ENCODE measurements at regions not wholly inside any gene's neighbourhood (a gene's known extent, or its start where the extent isn't known, plus 50 kb on each side); places are given as distances from the start of the nearest gene placed in this dataset.

- DNase-seq (ENCODE audit: low read depth), result no peak
Observed at GRCh38 chr22:49261616-49262015, 566.1 kb downstream of the BRD1 start.

DNA sequence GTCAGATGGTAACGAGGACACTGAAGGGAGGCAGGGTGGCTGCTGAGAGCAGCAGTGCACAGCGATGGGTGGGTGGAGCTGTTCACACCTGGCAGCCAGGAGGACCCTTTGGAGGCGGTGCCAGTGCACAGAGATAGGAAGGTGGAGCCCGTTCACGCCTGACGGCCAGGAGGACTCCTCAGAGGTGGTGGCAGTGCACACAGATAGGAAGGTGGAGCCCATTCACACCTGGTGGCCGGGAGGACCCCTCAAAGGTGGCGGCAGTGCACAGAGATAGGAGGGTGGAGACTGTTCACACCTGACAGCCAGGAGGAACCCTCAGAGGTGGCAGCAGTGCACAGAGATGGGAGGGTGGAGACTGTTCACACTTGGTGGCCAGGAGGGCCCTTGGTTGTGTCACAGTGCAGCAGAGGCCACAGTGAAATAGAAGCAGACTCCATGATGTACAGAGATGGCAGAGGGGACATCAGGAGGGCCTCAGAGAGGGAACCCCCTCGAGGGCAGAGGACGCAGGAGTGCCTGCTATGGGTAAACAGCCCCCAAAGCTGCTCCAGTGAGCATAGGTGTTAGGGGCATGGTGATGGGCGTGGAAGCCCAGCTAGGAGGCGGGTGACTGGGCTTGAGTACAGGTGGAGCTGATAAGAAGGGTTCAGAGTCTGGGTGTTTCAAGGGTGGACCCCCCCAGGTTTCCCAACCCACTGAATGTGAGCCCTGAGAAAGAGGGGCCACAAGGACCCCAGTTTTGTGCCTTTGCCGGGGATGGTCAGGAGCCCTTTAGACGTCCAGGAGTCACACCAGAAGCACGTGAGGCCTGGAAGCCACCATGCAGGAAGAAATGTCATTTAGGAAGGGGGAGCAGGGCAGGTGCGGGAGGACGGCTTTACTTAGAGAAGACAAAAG lies 566.7 kb downstream of the BRD1 start:
- no peak for DNase-seq (ENCODE audit: low read depth)

- DNase-seq (ENCODE audit: low read depth), result no peak
Observed at GRCh38 chr22:49259839-49260615, 567.6 kb downstream of the BRD1 start.

GRCh38 chr22:49258107-49259010 lies 569.3 kb downstream of the BRD1 start:
- no peak for DNase-seq (ENCODE audit: low read depth)

DNA sequence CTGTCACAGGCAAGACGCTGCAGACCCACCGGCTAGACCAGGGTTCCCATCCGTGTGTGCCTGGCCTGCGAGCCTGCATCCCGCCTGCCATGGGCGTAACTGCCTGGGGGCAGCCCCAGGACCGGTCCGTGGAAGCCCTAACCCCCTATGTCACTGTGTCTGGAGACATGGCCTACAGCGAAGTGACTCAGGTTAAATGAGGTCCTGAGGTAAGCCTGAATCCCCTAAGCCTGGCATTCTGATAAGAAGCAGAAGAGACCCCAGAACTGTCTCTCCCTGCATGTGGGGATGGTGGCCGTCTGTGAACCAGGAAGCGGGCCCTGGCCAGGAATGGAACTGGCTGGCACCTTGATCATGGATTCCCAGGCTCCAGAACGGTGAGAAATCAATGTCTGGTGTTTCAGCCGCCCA lies 570.1 kb downstream of the BRD1 start:
- no peak for DNase-seq (ENCODE audit: low read depth)

DNA sequence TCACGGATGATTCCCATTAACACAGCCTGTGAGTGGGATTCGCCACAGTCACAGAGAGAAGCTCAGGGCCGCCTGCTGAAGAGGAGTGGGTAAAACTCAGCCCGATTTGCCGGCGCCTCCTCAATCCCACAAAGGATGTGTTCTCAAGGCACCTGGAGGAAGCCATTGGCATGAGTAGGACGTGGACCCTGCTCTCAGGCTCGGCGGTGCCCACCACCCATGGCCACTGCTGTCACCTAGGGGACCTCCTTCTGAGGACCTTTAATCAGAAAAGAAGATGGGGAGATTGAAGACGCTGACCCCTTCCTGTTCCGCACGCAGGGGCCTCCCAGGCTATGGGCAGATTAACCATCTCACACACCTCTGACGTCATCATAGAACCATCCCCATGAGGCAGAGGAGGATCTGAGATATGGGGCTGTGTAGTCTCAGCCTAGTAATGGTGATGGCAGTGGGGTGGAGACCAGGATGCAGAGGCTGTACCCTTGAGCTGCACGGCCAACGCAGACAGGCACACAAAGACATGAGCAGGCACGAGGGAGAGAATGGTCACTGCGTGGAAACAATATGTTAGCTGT lies 571.8 kb downstream of the BRD1 start:
- DNase-seq (ENCODE audit: low read depth), result no peak

DNA sequence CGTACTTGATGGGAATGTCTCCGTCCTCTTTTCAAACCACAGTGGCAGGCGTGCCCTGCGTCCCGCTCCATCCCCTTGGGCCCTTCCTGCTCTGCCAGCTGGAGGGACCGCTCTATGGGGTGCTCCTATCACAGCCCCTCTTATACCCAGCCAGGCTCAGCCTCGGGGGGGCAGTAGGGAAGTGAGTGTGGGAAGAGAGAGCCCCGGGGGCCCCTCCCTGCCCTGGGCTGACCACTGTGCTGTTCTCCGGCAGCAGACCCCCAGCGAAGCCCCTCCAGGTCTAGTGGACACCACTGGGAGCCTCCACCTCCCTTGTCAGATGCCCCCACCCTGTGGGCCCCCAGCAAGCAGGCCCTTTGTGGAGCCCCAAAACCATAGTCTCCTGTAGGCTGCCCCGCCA lies 572.5 kb downstream of the BRD1 start:
- no peak for DNase-seq (ENCODE audit: low read depth)

DNA sequence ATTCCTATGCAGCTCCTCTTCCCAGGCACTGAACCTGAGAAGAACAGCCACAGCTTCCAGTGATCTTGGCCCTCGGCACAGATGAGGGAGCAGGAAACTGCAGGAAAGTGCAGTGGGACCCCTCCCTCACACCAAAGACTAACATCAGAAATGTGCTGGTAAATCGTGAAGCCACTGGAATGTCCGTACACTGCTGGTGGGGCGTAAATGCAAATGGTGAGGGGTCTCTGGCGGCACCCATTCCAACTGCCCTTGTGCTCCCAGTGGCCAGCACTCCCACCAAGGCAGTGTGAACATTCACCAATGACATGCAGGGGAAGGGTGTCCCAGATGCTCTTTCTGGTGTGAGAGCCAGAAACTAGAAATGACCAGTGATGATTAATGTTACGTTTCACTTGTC lies 574.0 kb downstream of the BRD1 start:
- no peak for DNase-seq (ENCODE audit: low read depth)

- no peak for DNase-seq (ENCODE audit: low read depth)
Observed at GRCh38 chr22:49251371-49251770, 576.3 kb downstream of the BRD1 start.

- DNase-seq (ENCODE audit: low read depth), result no peak
Observed at GRCh38 chr22:49247194-49247924, 580.3 kb downstream of the BRD1 start.

- no peak for DNase-seq (ENCODE audit: low read depth)
Observed at GRCh38 chr22:49244466-49245420, 582.9 kb downstream of the BRD1 start.

GRCh38 chr22:49243965-49244364 lies 583.7 kb downstream of the BRD1 start:
- DNase-seq (ENCODE audit: low read depth), result no peak

DNA sequence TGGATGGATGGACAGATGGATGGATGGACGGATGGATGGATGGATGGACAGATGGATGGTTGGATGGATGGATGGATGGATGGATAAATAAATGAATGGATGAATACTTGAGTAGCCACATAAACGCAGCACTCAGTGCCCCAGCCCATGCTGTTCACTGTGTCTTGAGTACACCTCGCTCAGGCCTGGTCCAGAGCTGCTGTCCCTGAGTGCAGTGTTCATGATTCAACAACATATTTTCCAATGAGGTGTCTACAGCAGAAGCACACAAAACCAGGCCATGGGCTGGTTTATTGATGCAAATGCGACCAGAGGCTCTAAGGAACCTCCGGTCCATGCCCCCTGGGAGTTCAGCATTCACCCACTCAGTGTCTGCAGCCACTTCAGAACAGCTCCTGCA lies 584.3 kb downstream of the BRD1 start:
- DNase-seq (ENCODE audit: low read depth), result no peak

DNA sequence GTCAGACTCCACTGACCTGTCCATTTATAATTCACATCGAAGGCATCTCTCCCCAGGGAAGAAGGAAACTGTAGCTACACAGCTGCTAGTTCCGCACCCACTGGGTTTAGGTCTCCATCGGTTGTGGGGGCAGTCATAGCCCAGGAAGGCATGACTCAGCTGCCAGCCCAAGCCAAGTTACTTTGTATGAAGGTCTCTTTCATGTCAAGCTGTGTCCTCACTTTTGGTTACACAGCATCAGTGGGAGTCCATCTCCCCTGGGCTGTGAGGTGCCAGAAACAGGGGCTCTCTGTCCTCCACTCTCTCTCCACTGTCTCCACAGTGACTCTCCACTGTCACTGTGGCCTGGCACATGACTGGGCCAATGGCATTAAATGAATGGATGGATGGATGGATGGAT lies 585.2 kb downstream of the BRD1 start:
- DNase-seq (ENCODE audit: low read depth), result no peak

- DNase-seq (ENCODE audit: low read depth), result no peak
Observed at GRCh38 chr22:49241174-49241851, 586.4 kb downstream of the BRD1 start.

DNA sequence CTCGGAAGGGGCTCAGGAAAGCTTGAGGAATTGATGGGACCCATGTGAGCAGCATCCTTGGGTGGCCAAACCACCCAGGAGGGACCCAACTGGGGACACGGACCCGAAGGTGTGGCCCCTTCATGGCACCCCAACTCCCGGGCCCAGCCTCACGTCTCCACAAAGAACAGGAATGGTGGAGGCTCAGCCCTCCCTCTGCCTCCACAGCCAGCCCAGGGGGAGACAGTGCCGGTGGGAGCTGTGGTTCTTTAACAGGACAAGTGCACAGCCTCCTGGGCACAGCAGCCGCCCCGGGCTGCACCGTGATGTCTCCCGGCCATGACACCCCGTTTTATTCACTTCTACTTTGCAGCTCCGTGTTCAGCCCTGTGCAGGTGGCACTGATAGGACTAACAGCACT lies 587.2 kb downstream of the BRD1 start:
- no peak for DNase-seq (ENCODE audit: low read depth)

GRCh38 chr22:49240016-49240380 lies 587.7 kb downstream of the BRD1 start:
- DNase-seq (ENCODE audit: low read depth), result no peak

DNA sequence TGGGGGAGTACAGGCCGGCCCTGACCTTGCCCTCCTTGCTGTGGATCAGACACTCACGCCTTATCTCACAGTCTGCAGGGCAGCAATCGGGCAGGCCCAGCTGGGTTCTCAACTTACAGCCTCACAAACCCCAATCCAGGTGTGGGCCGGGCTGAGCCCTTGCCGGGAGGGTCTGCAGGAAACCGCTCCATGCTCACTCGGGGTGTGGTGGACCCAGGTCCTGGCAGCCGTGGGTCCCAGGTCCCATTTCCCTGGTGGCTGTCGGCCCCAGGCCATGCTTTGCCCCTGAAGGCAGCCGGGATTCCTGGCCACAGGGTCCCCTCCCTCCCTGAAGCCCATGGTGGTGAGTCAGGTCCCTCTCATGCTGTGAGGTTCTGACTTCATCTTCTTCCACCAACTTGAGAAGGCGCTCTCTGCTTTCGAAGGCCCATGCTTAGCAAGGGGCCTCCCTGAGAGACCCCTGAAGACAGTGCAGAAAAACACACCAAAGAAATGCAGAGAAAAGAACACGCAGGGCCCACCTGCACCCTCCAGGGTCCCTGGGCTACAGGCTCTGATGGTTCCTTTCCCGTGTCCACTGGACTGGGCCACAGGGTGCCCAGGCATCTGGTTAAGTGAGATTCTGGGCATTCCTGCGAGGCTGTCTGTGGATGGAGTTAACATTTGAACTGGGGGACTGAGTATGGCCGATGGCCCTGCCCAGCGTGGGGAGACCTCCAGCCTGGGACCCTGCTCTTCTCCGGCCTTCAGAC lies 588.2 kb downstream of the BRD1 start:
- DNase-seq (ENCODE audit: low read depth), result no peak

All from non-pigmented ciliary epithelial cell (primary cell).